ENCODE measurements at regions not wholly inside any gene's neighbourhood (a gene's known extent, or its start where the extent isn't known, plus 50 kb on each side); places are given as distances from the start of the nearest gene placed in this dataset.
"Not testable (repeated sequence)": the region's sequence is repeated elsewhere in the genome, so short reads cannot be mapped to it uniquely, and the experiment has no call there.

DNA sequence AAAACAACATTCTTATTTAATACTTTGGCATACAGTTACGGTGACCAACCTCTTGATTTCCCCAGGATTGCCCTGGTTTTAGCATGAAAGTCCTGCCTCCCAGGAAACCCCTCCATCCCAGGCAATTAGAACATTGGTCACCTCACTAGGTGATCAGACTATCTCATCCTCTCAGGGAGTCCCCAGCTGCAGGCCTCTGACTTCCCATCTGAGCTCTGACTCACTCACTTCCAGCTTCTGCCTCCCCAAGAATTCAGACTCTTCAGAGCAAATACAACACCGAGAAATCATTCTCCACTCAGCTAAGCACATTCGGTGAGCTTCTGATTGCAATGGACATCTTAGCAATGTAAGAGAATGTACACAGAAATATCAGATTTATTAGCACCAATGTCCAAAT, 92.4 kb upstream of the HES1 start:
- DNase-seq (ENCODE audit: insufficient read length): no peak

DNA sequence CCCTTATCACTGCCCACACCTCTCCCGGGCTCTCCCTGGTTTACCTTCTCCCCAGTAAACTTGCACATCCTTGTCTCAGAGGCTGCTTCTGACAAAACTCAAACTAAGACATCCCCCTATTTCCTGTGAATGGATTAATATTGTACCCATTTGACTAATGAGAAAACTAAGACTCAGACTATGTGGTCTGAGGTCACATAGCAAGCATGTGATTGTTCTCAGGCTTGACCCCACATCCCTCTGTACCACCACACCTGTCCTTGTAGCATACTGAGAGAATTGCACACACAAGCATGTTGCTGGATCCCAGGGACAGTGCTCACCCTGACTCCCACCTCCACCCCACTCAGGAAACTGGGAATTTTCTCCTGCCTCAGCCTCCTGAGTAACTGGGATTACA, 90.7 kb upstream of the HES1 start:
- FAIRE-seq (peak; percentile 77), DNase-seq (ENCODE audit: insufficient read length) (no peak)
- no peak for TF ChIP-seq TAF1 (IDR thresholded peaks at IDR 0.05; ENCODE audit: borderline replicate concordance, low read depth, low read length)
- TF ChIP-seq POLR2A (IDR thresholded peaks at IDR 0.05; ENCODE audit: low read depth, low read length): no peak
- TF ChIP-seq POLR2AphosphoS5 (IDR thresholded peaks at IDR 0.05; ENCODE audit: low read depth, low read length): no peak

More for the DNA sequence above, 92.4 kb upstream of the HES1 start:
- no peak for FAIRE-seq
- TF ChIP-seq POLR2A (IDR thresholded peaks at IDR 0.05; ENCODE audit: low read depth, low read length) (no peak), POLR2AphosphoS5 (IDR thresholded peaks at IDR 0.05; ENCODE audit: low read depth, low read length) (no peak), TAF1 (IDR thresholded peaks at IDR 0.05; ENCODE audit: borderline replicate concordance, low read depth, low read length) (no peak)

DNA sequence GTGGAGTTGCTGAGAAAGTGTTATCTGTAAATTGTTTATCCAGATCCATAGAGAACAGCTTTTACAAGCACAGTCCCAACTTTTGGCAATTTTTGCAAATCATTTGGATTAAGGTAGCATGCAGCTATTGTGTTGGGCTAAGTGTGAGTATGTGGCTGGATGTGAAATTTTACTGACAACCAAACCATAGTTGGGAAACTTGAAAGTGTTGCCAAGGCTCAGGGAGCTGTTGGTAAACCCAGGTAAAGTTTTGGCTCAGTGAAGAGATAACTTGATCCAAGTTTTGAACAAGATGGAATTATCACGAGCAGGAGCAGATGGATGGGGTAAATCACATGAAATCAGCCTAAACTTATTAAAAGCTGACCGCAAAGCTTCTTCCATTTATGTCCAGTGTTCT, 90.0 kb upstream of the HES1 start:
- no peak for FAIRE-seq
- no peak for DNase-seq (ENCODE audit: insufficient read length)
- TF ChIP-seq POLR2AphosphoS5 (IDR thresholded peaks at IDR 0.05; ENCODE audit: low read depth, low read length) (no peak), TAF1 (IDR thresholded peaks at IDR 0.05; ENCODE audit: borderline replicate concordance, low read depth, low read length) (no peak), POLR2A (IDR thresholded peaks at IDR 0.05; ENCODE audit: low read depth, low read length) (no peak)

DNA sequence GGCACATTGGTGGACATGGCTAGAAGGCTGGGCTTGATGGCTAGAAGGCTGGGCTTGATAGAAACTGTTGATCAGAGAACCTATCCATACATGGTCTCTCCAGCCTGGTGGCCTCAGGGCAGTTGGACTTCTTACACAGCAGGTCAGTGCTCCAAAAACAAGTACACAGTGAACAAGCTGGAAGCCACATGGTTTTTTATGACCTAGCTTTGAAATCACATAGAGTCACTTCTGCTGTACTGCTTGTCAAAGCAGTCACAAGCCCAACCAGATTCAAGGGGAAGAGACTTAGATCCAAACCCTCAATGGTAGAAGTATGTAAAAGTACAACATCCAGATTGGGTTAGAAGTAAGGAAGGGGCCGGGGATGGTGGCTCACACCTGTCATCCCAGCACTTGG, 89.4 kb upstream of the HES1 start:
- DNase-seq (ENCODE audit: insufficient read length) (no peak), FAIRE-seq (no peak)
- TF ChIP-seq TAF1 (IDR thresholded peaks at IDR 0.05; ENCODE audit: borderline replicate concordance, low read depth, low read length) (no peak), POLR2AphosphoS5 (IDR thresholded peaks at IDR 0.05; ENCODE audit: low read depth, low read length) (no peak), POLR2A (IDR thresholded peaks at IDR 0.05; ENCODE audit: low read depth, low read length) (no peak)

DNA sequence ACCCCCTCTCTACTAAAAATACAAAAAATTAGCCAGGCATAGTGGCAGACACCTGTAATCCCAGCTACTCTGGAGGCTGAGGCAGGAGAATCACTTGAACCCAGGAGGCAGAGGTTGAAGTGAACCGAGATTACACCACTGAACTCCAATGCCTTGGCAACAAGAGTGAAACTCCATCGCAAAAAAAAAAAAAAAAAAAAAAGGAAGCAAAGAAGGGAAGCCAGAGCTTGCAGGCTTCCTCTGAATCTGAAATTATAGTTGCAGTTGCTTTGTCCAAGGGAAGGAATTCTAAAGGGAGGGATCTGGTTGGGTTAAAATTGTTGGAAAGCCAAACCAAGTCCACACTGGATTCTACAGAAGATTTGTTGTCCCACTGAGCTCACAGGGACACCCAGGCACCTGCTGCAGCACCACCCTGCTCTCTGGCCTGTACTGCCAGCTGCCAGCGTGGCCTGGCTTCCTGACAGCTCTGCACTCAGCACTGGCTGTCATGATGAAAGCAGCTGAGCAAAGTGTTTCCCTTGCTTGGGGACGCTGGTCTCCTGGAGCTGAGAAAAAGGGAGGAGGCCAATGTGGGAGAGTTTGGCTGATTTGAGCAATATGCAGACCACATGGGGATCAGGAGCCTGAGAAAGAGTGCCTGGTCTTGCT, 88.8 kb upstream of the HES1 start:
- TF ChIP-seq POLR2AphosphoS5 (IDR thresholded peaks at IDR 0.05; ENCODE audit: low read depth, low read length): no peak
- no peak; the same call in 1 of the 2 replicates for TF ChIP-seq TAF1 (IDR thresholded peaks at IDR 0.05; ENCODE audit: borderline replicate concordance, low read depth, low read length)
- TF ChIP-seq POLR2A (IDR thresholded peaks at IDR 0.05; ENCODE audit: low read depth, low read length): no peak
- FAIRE-seq (peak; percentile 24), DNase-seq (ENCODE audit: insufficient read length) (no peak)

DNA sequence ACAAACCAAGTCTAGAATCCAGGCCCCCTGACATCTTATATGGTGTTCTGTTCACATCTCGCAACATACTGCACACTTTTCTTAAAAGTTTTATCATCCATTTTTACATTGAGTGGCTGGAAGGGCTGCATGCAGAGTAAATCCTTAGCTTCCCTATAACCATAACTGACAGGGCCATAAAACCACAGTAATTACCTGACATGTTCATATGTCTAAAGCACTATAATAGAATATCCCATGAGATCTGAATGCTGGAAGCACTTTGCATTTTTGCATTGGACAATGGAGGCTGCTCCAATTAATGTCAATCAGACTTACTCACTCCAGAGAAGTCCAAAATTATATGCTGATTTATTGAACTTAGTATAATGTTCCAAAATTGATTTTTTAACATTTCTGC, 86.6 kb upstream of the HES1 start:
- TF ChIP-seq POLR2AphosphoS5 (IDR thresholded peaks at IDR 0.05; ENCODE audit: low read depth, low read length): no peak
- no peak for TF ChIP-seq TAF1 (IDR thresholded peaks at IDR 0.05; ENCODE audit: borderline replicate concordance, low read depth, low read length)
- TF ChIP-seq POLR2A (IDR thresholded peaks at IDR 0.05; ENCODE audit: low read depth, low read length): no peak
- FAIRE-seq: no peak
- no peak for DNase-seq (ENCODE audit: insufficient read length)

DNA sequence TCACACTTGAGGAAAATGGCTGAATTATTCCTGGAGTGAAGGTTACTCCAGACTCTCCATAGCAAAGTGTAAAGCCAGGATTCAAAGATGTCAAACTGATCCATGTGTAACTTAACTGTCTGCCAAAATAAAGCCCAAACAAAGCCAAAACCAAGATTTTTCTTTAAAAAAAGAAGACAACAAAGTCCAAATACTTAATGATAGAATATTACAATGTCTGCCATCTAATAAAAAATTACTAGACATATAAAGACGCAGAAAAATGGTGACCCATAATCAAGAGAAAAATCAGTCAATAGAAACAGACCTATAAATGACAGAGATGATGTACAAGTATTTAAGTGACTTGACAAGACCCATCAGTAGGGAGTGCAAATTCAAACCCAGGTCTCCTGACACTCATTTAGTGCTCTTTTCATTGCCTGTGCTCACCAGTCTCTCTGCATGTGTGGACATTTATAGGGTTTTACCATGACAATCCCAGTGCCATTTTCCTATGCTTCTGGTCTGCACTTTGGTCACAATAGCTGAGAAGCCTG, 85.1 kb upstream of the HES1 start:
- TF ChIP-seq POLR2AphosphoS5 (IDR thresholded peaks at IDR 0.05; ENCODE audit: low read depth, low read length) (no peak), POLR2A (IDR thresholded peaks at IDR 0.05; ENCODE audit: low read depth, low read length) (no peak), TAF1 (IDR thresholded peaks at IDR 0.05; ENCODE audit: borderline replicate concordance, low read depth, low read length) (no peak)
- DNase-seq (ENCODE audit: insufficient read length): no peak
- FAIRE-seq: no peak

DNA sequence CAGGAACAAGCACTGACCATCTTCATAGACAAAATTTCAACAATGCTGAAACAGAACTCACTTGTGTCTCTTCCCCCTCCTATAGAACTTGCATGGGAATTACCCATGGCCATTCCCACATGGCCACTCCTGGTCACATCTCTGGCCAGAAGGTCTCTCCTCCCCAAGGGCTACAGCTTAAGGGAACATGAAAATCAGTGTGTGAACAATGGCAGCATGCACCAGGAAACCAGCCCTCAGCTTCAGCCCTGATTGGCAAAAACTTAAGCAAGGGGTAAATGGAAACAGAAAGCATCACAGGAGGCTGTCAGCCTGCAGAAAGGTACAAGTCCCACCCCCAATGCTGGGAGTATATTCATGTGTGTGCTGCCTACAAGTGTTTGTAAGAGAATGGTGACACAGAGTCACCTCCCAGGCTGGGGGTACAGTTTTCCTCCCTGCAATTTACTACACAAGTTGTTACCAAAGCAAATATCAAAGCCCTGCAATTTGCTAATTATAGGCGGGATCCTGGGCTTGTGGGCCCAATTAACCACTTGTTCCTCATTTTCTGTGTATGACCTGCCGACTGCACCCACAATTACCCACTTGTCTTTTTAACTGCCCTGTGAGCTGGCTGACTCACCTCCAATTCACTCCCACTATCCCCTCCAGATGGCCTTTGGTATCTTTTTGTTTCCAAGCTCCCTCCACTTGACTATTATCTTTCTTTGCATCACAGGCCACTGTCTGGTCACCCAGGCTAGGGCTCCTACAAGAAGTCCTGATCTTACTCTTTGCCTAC, 84.4 kb upstream of the HES1 start:
- TF ChIP-seq POLR2AphosphoS5 (IDR thresholded peaks at IDR 0.05; ENCODE audit: low read depth, low read length) (no peak), POLR2A (IDR thresholded peaks at IDR 0.05; ENCODE audit: low read depth, low read length) (no peak), TAF1 (IDR thresholded peaks at IDR 0.05; ENCODE audit: borderline replicate concordance, low read depth, low read length) (no peak)
- DNase-seq (ENCODE audit: insufficient read length): no peak
- no peak for FAIRE-seq

DNA sequence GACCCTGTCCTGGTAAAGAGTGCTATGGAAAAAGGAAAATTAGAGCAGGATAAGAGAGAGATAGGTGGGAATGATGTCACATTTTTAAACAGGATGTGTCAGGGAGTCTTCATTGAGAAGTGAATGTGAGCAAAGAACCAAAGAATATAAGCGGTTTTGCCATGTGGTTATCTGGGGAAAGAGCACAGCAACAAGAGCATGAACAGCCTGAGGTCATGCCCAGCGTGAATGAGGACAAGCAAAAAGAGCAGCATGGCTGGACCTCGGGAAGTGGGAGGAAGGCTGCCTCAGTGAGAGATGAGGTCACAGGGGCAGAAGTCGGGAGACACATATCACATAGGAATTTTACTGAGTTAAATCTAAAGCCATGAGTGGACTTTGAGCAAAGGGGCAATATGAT, 82.8 kb upstream of the HES1 start:
- no peak for DNase-seq (ENCODE audit: insufficient read length)
- FAIRE-seq: no peak
- TF ChIP-seq TAF1 (IDR thresholded peaks at IDR 0.05; ENCODE audit: borderline replicate concordance, low read depth, low read length): no peak
- no peak for TF ChIP-seq POLR2AphosphoS5 (IDR thresholded peaks at IDR 0.05; ENCODE audit: low read depth, low read length)
- TF ChIP-seq POLR2A (IDR thresholded peaks at IDR 0.05; ENCODE audit: low read depth, low read length): no peak

DNA sequence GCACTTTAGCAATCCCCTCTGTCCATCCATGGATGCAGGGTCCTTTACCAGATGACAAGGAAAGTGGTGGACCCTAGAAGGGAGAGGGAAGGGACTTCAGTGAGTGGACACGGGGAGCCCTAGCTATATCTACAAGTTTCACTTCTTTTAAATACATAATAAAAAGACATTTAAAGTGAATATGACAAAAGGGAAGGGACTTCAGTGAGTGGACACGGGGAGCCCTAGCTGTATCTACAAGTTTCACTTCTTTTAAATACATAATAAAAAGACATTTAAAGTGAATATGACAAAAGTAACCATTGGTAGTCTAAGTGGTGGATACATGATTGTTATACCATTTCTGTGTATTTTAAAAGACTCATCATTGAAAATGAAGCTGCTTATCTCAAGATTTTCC, 81.9 kb upstream of the HES1 start:
- DNase-seq (ENCODE audit: insufficient read length): no peak
- TF ChIP-seq TAF1 (IDR thresholded peaks at IDR 0.05; ENCODE audit: borderline replicate concordance, low read depth, low read length) (no peak), POLR2AphosphoS5 (IDR thresholded peaks at IDR 0.05; ENCODE audit: low read depth, low read length) (no peak), POLR2A (IDR thresholded peaks at IDR 0.05; ENCODE audit: low read depth, low read length) (no peak)
- no peak for FAIRE-seq

DNA sequence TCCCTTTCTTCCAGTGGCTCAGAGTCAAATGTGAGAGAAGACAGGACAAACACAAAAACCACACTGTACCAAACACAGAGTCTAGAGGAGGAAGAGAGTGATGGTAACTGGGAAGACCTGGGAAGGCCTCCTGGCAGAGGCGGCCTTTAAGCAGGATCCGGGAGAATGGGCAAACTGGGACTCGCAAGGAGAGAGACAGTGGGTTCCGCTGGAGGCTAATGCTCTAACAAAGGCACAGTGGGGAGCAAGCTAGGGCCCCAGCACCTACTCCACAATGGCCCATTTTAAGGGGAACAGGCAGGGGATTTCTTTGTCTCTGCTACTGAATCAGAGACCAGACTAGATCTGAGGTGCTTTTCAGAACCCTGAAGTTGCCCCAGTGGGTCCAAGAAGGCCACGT, 81.4 kb upstream of the HES1 start:
- DNase-seq (ENCODE audit: insufficient read length) (no peak), FAIRE-seq (no peak)
- no peak for TF ChIP-seq POLR2AphosphoS5 (IDR thresholded peaks at IDR 0.05; ENCODE audit: low read depth, low read length)
- TF ChIP-seq TAF1 (IDR thresholded peaks at IDR 0.05; ENCODE audit: borderline replicate concordance, low read depth, low read length): no peak
- no peak for TF ChIP-seq POLR2A (IDR thresholded peaks at IDR 0.05; ENCODE audit: low read depth, low read length)

DNA sequence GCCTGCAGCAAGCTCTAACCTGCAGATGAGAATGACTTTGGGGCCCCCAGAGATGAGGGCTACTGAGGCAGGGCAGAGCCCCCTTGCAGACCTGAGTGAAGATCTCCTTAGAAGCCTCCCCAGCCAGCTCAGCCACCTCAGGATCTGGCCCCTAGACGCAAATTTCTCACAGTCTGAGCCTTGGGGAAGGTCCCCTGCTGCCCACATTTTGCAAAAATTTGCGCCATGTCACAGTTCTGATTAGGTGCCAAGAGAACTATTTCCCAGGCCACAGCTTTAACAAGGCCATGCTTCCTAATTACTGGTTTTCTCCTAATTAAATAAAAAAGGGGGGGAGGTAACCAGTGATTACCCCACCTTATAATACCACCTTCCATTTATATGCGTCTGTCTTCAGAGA, 81.0 kb upstream of the HES1 start:
- DNase-seq (ENCODE audit: insufficient read length) (no peak), FAIRE-seq (no peak)
- TF ChIP-seq POLR2A (IDR thresholded peaks at IDR 0.05; ENCODE audit: low read depth, low read length): no peak
- TF ChIP-seq TAF1 (IDR thresholded peaks at IDR 0.05; ENCODE audit: borderline replicate concordance, low read depth, low read length): no peak
- no peak for TF ChIP-seq POLR2AphosphoS5 (IDR thresholded peaks at IDR 0.05; ENCODE audit: low read depth, low read length)

DNA sequence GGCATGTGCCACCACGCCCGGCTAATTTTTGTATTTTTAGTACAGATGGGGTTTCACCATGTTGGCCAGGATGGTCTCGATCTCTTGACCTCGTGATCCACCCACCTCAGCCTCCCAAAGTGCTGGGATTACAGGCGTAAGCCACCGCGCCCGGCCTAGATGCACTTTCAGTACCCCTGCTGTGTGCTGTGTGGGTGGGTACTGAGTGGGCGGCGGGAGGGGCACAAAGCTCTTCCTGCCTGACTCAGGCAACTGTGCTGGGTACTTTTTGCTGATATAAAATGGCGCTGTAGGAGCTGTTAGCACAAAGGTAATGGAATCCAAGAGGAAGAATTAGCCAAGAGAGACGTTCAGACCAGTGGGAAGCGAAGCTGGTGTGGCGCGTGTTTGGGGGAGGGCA, 79.6 kb upstream of the HES1 start:
- FAIRE-seq; DNase-seq (ENCODE audit: insufficient read length): not testable (repeated sequence)

Measured in GM12892 (cell line).